ENCODE measurements at regions not wholly inside any gene's neighbourhood (a gene's known extent, or its start where the extent isn't known, plus 50 kb on each side); places are given as distances from the start of the nearest gene placed in this dataset.

- TF ChIP-seq EZH2 (IDR thresholded peaks at IDR 0.05; ENCODE audit: borderline replicate concordance, low read length) = no peak
- no peak for TF ChIP-seq CTCF (IDR thresholded peaks at IDR 0.05; ENCODE audit: low read length)
Measured at GRCh38 chr10:83397806-83398205, 741.5 kb upstream of the GHITM start.

Data from OCI-LY1 (cell line).